HEK293 (cell line): ENCODE measurements at regions not wholly inside any gene's neighbourhood (a gene's known extent, or its start where the extent isn't known, plus 50 kb on each side); places are given as distances from the start of the nearest gene placed in this dataset.
"Not testable (repeated sequence)": the region's sequence is repeated elsewhere in the genome, so short reads cannot be mapped to it uniquely, and the experiment has no call there.

Source experiments
- CTCF ChIA-PET: fragments of 350-600 bp; formaldehyde crosslinking; extraction: SDS; loops from one replicate; lab custom pipeline; 2021; ENCODE audit warnings: antibody characterized with exemption; lab: Yijun Ruan, JAX
- POLR2A ChIA-PET: fragments of 300-600 bp; formaldehyde crosslinking; extraction: SDS; loops from one replicate; lab custom pipeline; 2020; ENCODE audit warnings: antibody characterized with exemption, inconsistent platforms; lab: Yijun Ruan, JAX
- H3K27ac ChIP-seq: fragments of 200-500 bp; sonication (Bioruptor generic); 2 replicates; pipeline ENCODE4 v1.5.1; 2014; ENCODE audit warnings: low read depth, low read length, control low read depth, inconsistent platforms; ENCODE audit errors: extremely low read depth
- H3K36me3 ChIP-seq, 2 experiments: fragments of 200-500 bp in 1 of 2; sonication (Bioruptor generic) in 1 of 2; 1 replicate in 1 of 2; 2 replicates in 1 of 2; pipeline ENCODE4 v1.5.1; 2014 to 2017; ENCODE audit warnings: inconsistent platforms in 2 of 2, low read length in 2 of 2; ENCODE audit not compliant: control insufficient read depth in 2 of 2, insufficient read depth in 1 of 2
- H3K4me1 ChIP-seq: fragments of 200-500 bp; sonication (Bioruptor generic); 2 replicates; pipeline ENCODE4 v1.5.1; 2014; ENCODE audit warnings: mild to moderate bottlenecking, low read length, inconsistent platforms; ENCODE audit not compliant: control insufficient read depth, insufficient read depth
- H3K4me3 ChIP-seq: 2 replicates; pipeline ENCODE4 v1.5.1; 2011; ENCODE audit warnings: low read depth, mild to moderate bottlenecking, control low read depth, low read length, moderate library complexity
- H3K9me3 ChIP-seq: fragments of 200-500 bp; sonication (Bioruptor generic); 2 replicates; pipeline ENCODE4 v1.5.1; 2014; ENCODE audit warnings: low read depth, low read length, inconsistent platforms; ENCODE audit not compliant: control insufficient read depth, insufficient read depth
- CTCF ChIP-seq: fragments of 450-650 bp; formaldehyde crosslinking; IDR thresholded peaks from 2 replicates; pipeline ENCODE4 v1.5.1; 2016; ENCODE audit warnings: missing biosample characterization, missing genetic modification characterization
- GLI4 ChIP-seq: fragments of 450-650 bp; formaldehyde crosslinking; IDR thresholded peaks from 2 replicates; pipeline ENCODE4 v1.5.1; 2016; ENCODE audit warnings: missing biosample characterization, missing genetic modification characterization
- GLIS1 ChIP-seq: fragments of 450-650 bp; formaldehyde crosslinking; IDR thresholded peaks from 2 replicates; pipeline ENCODE4 v1.5.1; 2016; ENCODE audit warnings: missing biosample characterization, missing genetic modification characterization
- TSHZ1 ChIP-seq: fragments of 450-650 bp; formaldehyde crosslinking; IDR thresholded peaks from 2 replicates; pipeline ENCODE4 v1.5.1; 2016; ENCODE audit warnings: missing biosample characterization, missing genetic modification characterization, borderline replicate concordance
- WT1 ChIP-seq: fragments of 450-650 bp; formaldehyde crosslinking; IDR thresholded peaks from 2 replicates; pipeline ENCODE4 v1.5.1; 2016; ENCODE audit warnings: missing biosample characterization, missing genetic modification characterization
- ZNF16 ChIP-seq: fragments of 450-650 bp; formaldehyde crosslinking; IDR thresholded peaks from 2 replicates; pipeline ENCODE4 v1.5.1; 2016; ENCODE audit warnings: low read depth, missing biosample characterization, missing genetic modification characterization
- ZNF169 ChIP-seq: fragments of 450-650 bp; formaldehyde crosslinking; IDR thresholded peaks from 2 replicates; pipeline ENCODE4 v1.5.1; 2016; ENCODE audit warnings: missing biosample characterization, missing genetic modification characterization
- ZNF202 ChIP-seq: fragments of 450-650 bp; formaldehyde crosslinking; IDR thresholded peaks from 2 replicates; pipeline ENCODE4 v1.5.1; 2016; ENCODE audit warnings: missing biosample characterization, missing genetic modification characterization, borderline replicate concordance
- ZNF214 ChIP-seq: fragments of 450-650 bp; formaldehyde crosslinking; IDR thresholded peaks from 2 replicates; pipeline ENCODE4 v1.5.1; 2017; ENCODE audit warnings: missing biosample characterization, mild to moderate bottlenecking, missing genetic modification characterization, borderline replicate concordance
- ZNF24 ChIP-seq: fragments of 450-650 bp; formaldehyde crosslinking; IDR thresholded peaks from 2 replicates; pipeline ENCODE4 v1.5.1; 2016; ENCODE audit warnings: missing biosample characterization, missing genetic modification characterization
- ZNF37A ChIP-seq: fragments of 450-650 bp; IDR thresholded peaks from 2 replicates; pipeline ENCODE4 v1.5.1; 2018; ENCODE audit warnings: missing biosample characterization, missing genetic modification characterization
- ZNF48 ChIP-seq: fragments of 450-650 bp; formaldehyde crosslinking; IDR thresholded peaks from 2 replicates; pipeline ENCODE4 v1.5.1; 2016; ENCODE audit warnings: missing biosample characterization, missing genetic modification characterization
- ZNF645 ChIP-seq: fragments of 450-650 bp; formaldehyde crosslinking; IDR thresholded peaks from 2 replicates; pipeline ENCODE4; 2016; ENCODE audit warnings: missing biosample characterization, missing genetic modification characterization
- ZNF654 ChIP-seq: fragments of 450-650 bp; formaldehyde crosslinking; IDR thresholded peaks from 2 replicates; pipeline ENCODE4 v1.5.1; 2016; ENCODE audit warnings: low read depth, missing biosample characterization, missing genetic modification characterization
- ZNF660 ChIP-seq: fragments of 450-650 bp; IDR thresholded peaks from 2 replicates; pipeline ENCODE4 v1.5.1; 2018; ENCODE audit warnings: missing biosample characterization, mild to moderate bottlenecking, missing genetic modification characterization
- ZNF791 ChIP-seq: fragments of 450-650 bp; formaldehyde crosslinking; IDR thresholded peaks from 2 replicates; pipeline ENCODE4 v1.5.1; 2016; ENCODE audit warnings: missing biosample characterization, missing genetic modification characterization

GRCh38 chr5:26486631-26487030, 551.8 kb downstream of the CDH9 start:
- H3K4me1 ChIP-seq = no peaks in the 10 kb centered on the region
- no peak overlapping the region for H3K27ac ChIP-seq
- ChIA-PET CTCF (no interaction called here), POLR2A (no interaction called here)
- H3K9me3 ChIP-seq = no peaks in the 10 kb centered on the region
- H3K36me3 ChIP-seq = no peaks in the 10 kb centered on the region
- H3K4me3 ChIP-seq = no peak overlapping the region
- no peak for TF ChIP-seq ZNF37A
- TF ChIP-seq ZNF645 (tag by site-specific recombination) = no peak
- TF ChIP-seq ZNF660 = no peak
- TF ChIP-seq ZNF214 (tag by site-specific recombination) = no peak
- no peak for TF ChIP-seq WT1 (tag by site-specific recombination)
- TF ChIP-seq GLI4 = no peak
- TF ChIP-seq TSHZ1 (tag by site-specific recombination) = no peak
- no peak for TF ChIP-seq ZNF169
- no peak for TF ChIP-seq ZNF791 (tag by site-specific recombination)
- no peak for TF ChIP-seq ZNF48
- TF ChIP-seq ZNF16 (tag by site-specific recombination) = no peak
- TF ChIP-seq ZNF24 (tag by site-specific recombination) = no peak

GRCh38 chr5:26485146-26485860, 553.1 kb downstream of the CDH9 start:
- H3K36me3 ChIP-seq, H3K4me3 ChIP-seq, POLR2A ChIA-PET, H3K27ac ChIP-seq, H3K4me1 ChIP-seq, H3K9me3 ChIP-seq: not testable (repeated sequence)
- CTCF ChIA-PET = interaction anchor here (0.6 kb wide), 1 partner anchor 54 kb away, joined by 4 read pairs; no protein-coding TSS in a partner anchor
- 0 out of 2 replicates have a peak, but pooled peaks have one; percentile 10 for TF ChIP-seq ZNF202 (tag by site-specific recombination)

GRCh38 chr5:26482810-26483375, 555.5 kb downstream of the CDH9 start:
- no peak overlapping the region for H3K4me3 ChIP-seq
- CTCF ChIA-PET = interaction anchor here (0.8 to 1.2 kb wide), 2 partner anchors 8 to 20 kb away, joined by 4 read pairs; no protein-coding TSS in a partner anchor
- no peaks in the 10 kb centered on the region for H3K4me1 ChIP-seq
- POLR2A ChIA-PET = no interaction called here
- no peaks in the 10 kb centered on the region for H3K36me3 ChIP-seq
- H3K27ac ChIP-seq = no peak overlapping the region
- no peaks in the 10 kb centered on the region for H3K9me3 ChIP-seq
- TF ChIP-seq CTCF (tag by site-specific recombination) = 0 out of 2 replicates have a peak, but pooled peaks have one; percentile 20
- TF ChIP-seq ZNF654 (tag by site-specific recombination) = peak; percentile 57
- no peak for TF ChIP-seq GLIS1 (tag by site-specific recombination)
